Smooth muscle cell (in vitro differentiated cells): ENCODE measurements at regions not wholly inside any gene's neighbourhood (a gene's known extent, or its start where the extent isn't known, plus 50 kb on each side); places are given as distances from the start of the nearest gene placed in this dataset.

Experiments used
- DNase-seq: peaks from one replicate; lab custom pipeline; 2025; ENCODE audit not compliant: unreplicated experiment; lab: John Stamatoyannopoulos, UW
- H2AFZ ChIP-seq: fragments of 200-600 bp; sonication (generic); 2 replicates; pipeline ENCODE4 v1.6.0; 2016; ENCODE audit warnings: antibody characterized with exemption, low read depth, mild to moderate bottlenecking
- H3F3A ChIP-seq: fragments of 200-600 bp; sonication (generic); 2 replicates; pipeline ENCODE4 v1.6.0; 2017; ENCODE audit warnings: antibody characterized with exemption, low read depth
- H3K27ac ChIP-seq: fragments of 200-600 bp; sonication (generic); 2 replicates; pipeline ENCODE4 v1.5.1; 2016; ENCODE audit warnings: low read depth, mild to moderate bottlenecking
- H3K27me3 ChIP-seq: fragments of 200-600 bp; sonication (generic); 2 replicates; pipeline ENCODE4 v1.6.1; 2016; ENCODE audit warnings: low read depth, mild to moderate bottlenecking
- H3K36me3 ChIP-seq: fragments of 200-600 bp; sonication (generic); 2 replicates; pipeline ENCODE4 v1.5.1; 2016; ENCODE audit warnings: low read depth
- H3K4me1 ChIP-seq: fragments of 200-600 bp; sonication (generic); 2 replicates; pipeline ENCODE4 v1.5.1; 2016; ENCODE audit warnings: low read depth
- H3K4me2 ChIP-seq: fragments of 200-600 bp; sonication (generic); 2 replicates; pipeline ENCODE4 v1.6.0; 2016; ENCODE audit warnings: mild to moderate bottlenecking
- H3K4me3 ChIP-seq: fragments of 200-600 bp; sonication (generic); 2 replicates; pipeline ENCODE4 v1.5.1; 2016; ENCODE audit warnings: mild to moderate bottlenecking
- H3K79me2 ChIP-seq: fragments of 200-600 bp; sonication (generic); 2 replicates; pipeline ENCODE4 v1.6.0; 2016; ENCODE audit warnings: low read depth, mild to moderate bottlenecking
- H3K9ac ChIP-seq: fragments of 200-600 bp; sonication (generic); 2 replicates; pipeline ENCODE4 v1.6.0; 2016; ENCODE audit warnings: low read depth
- H3K9me3 ChIP-seq: fragments of 200-600 bp; sonication (generic); replicated peaks from 2 replicates; pipeline ENCODE4 v1.5.1; 2016; ENCODE audit warnings: low read depth
- H4K20me1 ChIP-seq: fragments of 200-600 bp; sonication (generic); 2 replicates; pipeline ENCODE4 v1.6.0; 2016; ENCODE audit warnings: low read depth
- WGBS: methylation state at CpG from one replicate; pipeline ENCODE4 v1.1.7; 2016; ENCODE audit warnings: low lambda C conversion rate; 5-methylcytosine and 5-hydroxymethylcytosine counted together
- TF ChIP-seq, protein P1 (sequence below): fragments of 200-600 bp; sonication (generic); IDR thresholded peaks from 2 replicates; pipeline ENCODE4 v1.5.1; 2017; ENCODE audit warnings: borderline replicate concordance, mild to moderate bottlenecking, antibody characterized with exemption; ENCODE audit not compliant: insufficient read depth, poor library complexity, severe bottlenecking

- no peaks in the 10 kb centered on the region for H3K9me3 ChIP-seq
- no peaks in the 10 kb centered on the region for H3K36me3 ChIP-seq
- H2AFZ ChIP-seq, result no peak overlapping the region
- 73% methylated on average over 5 of the region's 5 CpGs for WGBS
- H3K27ac ChIP-seq, result no peak overlapping the region
- H3K9ac ChIP-seq, result no peak overlapping the region
- TF ChIP-seq, protein P1, sequence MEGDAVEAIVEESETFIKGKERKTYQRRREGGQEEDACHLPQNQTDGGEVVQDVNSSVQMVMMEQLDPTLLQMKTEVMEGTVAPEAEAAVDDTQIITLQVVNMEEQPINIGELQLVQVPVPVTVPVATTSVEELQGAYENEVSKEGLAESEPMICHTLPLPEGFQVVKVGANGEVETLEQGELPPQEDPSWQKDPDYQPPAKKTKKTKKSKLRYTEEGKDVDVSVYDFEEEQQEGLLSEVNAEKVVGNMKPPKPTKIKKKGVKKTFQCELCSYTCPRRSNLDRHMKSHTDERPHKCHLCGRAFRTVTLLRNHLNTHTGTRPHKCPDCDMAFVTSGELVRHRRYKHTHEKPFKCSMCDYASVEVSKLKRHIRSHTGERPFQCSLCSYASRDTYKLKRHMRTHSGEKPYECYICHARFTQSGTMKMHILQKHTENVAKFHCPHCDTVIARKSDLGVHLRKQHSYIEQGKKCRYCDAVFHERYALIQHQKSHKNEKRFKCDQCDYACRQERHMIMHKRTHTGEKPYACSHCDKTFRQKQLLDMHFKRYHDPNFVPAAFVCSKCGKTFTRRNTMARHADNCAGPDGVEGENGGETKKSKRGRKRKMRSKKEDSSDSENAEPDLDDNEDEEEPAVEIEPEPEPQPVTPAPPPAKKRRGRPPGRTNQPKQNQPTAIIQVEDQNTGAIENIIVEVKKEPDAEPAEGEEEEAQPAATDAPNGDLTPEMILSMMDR, result no peak
- no peaks in the 10 kb centered on the region for H3F3A ChIP-seq
- no peaks in the 10 kb centered on the region for H4K20me1 ChIP-seq
- H3K4me1 ChIP-seq, result no peaks in the 10 kb centered on the region
- no peak for DNase-seq
- H3K79me2 ChIP-seq, result no peaks in the 10 kb centered on the region
- H3K27me3 ChIP-seq, result no peaks in the 10 kb centered on the region
- no peak overlapping the region for H3K4me2 ChIP-seq
- H3K4me3 ChIP-seq, result no peak overlapping the region
Measured at GRCh38 chr5:51060953-51061352, 322.3 kb upstream of the ISL1 start.

DNA sequence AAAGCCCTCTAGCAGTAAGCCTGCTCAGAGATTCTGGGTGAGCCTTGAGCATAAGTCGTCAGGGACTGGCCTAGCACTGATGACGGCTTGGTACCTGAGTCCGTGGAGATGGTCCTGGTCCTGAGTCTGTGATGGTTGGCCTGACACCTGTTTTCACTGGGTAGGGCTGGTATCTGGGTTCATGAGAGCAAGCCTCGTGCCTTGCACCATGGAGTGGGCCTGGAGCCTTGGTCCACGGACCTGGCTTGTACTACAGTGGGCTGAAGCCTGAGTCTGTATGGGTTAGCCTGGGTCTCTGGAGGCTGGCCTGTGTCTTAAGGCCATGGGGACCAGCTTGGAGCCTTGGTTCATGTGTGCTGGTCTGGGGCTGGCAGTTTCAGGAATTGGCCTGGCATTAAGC is 310.3 kb upstream of the ISL1 start:
- H3K4me2 ChIP-seq, result no peak overlapping the region
- no peaks in the 10 kb centered on the region for H3K27me3 ChIP-seq
- H3K27ac ChIP-seq, result no peak overlapping the region
- no peaks in the 10 kb centered on the region for H3F3A ChIP-seq
- H2AFZ ChIP-seq, result no peak overlapping the region
- 89% methylated on average over 5 of the region's 5 CpGs for WGBS
- no peaks in the 10 kb centered on the region for H3K79me2 ChIP-seq
- no peak overlapping the region for H3K4me3 ChIP-seq
- TF ChIP-seq, protein P1, result no peak
- no peak for DNase-seq
- H3K9me3 ChIP-seq, result no peaks in the 10 kb centered on the region
- no peaks in the 10 kb centered on the region for H3K36me3 ChIP-seq
- no peaks in the 10 kb centered on the region for H4K20me1 ChIP-seq
- no peaks in the 10 kb centered on the region for H3K4me1 ChIP-seq
- no peak overlapping the region for H3K9ac ChIP-seq

DNA sequence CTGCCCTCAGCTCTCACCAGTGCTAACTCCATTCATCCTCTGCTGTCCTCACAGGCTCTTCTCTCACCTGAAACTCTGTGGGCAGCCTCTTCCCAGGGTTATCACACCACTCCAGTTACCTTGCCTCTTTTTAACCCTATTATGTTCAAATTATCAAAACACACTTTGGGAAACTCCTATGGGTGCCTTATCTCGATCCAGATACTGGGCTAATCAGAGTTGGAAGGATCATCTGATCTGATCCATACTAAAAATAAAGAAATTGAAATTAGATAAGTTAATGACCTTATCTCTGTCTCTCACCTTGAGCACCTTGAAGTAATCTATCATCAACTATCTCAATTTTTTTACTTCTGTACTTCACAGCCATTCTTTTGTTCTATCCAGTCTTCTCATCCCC is 300.5 kb upstream of the ISL1 start:
- Histone ChIP-seq H3K4me2 (no peak overlapping the region), H3K9ac (no peak overlapping the region), H2AFZ (no peak overlapping the region), H3K4me1 (no peaks in the 10 kb centered on the region), H3K9me3 (no peaks in the 10 kb centered on the region), H3F3A (no peaks in the 10 kb centered on the region), H3K36me3 (no peaks in the 10 kb centered on the region), H4K20me1 (no peaks in the 10 kb centered on the region), H3K27me3 (peaks cover 2% of the 10 kb centered on the region), H3K79me2 (no peaks in the 10 kb centered on the region), H3K27ac (no peak overlapping the region), H3K4me3 (no peak overlapping the region)
- no peak for DNase-seq
- TF ChIP-seq, protein P1, result no peak
- 89% methylated on average over 1 of the region's 1 CpG for WGBS

DNA sequence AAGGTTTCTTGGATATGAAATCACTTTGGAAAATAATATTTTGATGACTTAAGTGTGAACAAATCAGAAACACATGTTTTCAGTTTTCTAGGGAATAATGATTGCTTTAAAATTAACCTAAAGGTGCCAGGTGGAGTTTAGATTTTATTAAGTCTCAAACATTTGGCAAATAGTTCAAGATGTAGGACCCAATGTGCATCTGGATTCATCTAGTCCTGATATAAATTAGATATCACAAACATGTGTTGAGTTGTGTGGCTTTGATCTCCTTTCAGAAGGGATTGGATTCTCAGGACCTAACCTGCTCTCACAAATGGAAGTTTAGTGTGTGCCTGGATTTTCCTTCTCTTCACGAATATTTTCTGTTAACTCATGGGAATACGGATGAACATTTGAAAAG is 291.4 kb upstream of the ISL1 start:
- Histone ChIP-seq H3K4me3 (no peak overlapping the region), H3K36me3 (no peaks in the 10 kb centered on the region), H3K9ac (no peak overlapping the region), H4K20me1 (no peaks in the 10 kb centered on the region), H3K79me2 (no peaks in the 10 kb centered on the region), H2AFZ (no peak overlapping the region), H3K9me3 (no peaks in the 10 kb centered on the region), H3K27me3 (peaks cover 1% of the 10 kb centered on the region), H3K4me1 (no peaks in the 10 kb centered on the region), H3K27ac (no peak overlapping the region), H3F3A (no peaks in the 10 kb centered on the region), H3K4me2 (no peak overlapping the region)
- no peak for DNase-seq
- WGBS, result 91% methylated on average over 2 of the region's 2 CpGs
- TF ChIP-seq, protein P1, result no peak
